Ovary (tissue), 7 donors: ENCODE measurements at regions not wholly inside any gene's neighbourhood (a gene's known extent, or its start where the extent isn't known, plus 50 kb on each side); places are given as distances from the start of the nearest gene placed in this dataset.

ENCODE experiments used
- DNase-seq, 5 donors: peaks; one replicate each; pipeline ENCODE4 v3.0.0-alpha.2; 2019 to 2020
- H3K27ac ChIP-seq, 2 donors: fragments of 200-600 bp; one replicate each; pipeline versions ENCODE4 v1.5.1 to v1.8.0; 2019 to 2022
- H3K27me3 ChIP-seq: fragments of 200-600 bp; one replicate; pipeline ENCODE4 v1.8.0; 2022
- H3K36me3 ChIP-seq: fragments of 200-600 bp; sonication (generic); one replicate; pipeline ENCODE4 v1.5.1; 2019
- H3K4me1 ChIP-seq: one replicate; pipeline ENCODE4 v1.8.1; 2013; ENCODE audit warnings: mild to moderate bottlenecking, moderate library complexity; ENCODE audit not compliant: insufficient read depth
- H3K4me3 ChIP-seq: fragments of 200-600 bp; sonication (generic); one replicate; pipeline ENCODE4 v1.5.1; 2017
- H3K9me3 ChIP-seq, 2 donors: fragments of 200-600 bp in 1 of 2; sonication (generic) in 1 of 2; one replicate each; pipeline versions ENCODE4 v1.5.1 to v1.8.1; 2013 to 2019; ENCODE audit warnings: mild to moderate bottlenecking in 1 of 2, moderate library complexity in 1 of 2
- CTCF ChIP-seq, 3 donors: fragments of 450-650 bp in 2 of 3; fragments of 200-600 bp in 1 of 3; IDR thresholded peaks; one replicate each; pipeline versions ENCODE4 v1.5.1 to v1.8.0; 2016 to 2022; ENCODE audit warnings: antibody characterized with exemption in 3 of 3, mild to moderate bottlenecking in 1 of 3
- EP300 ChIP-seq: sonication (generic); formaldehyde crosslinking; IDR thresholded peaks from one replicate; pipeline ENCODE4 v1.6.1; 2017; ENCODE audit warnings: antibody characterized with exemption
- POLR2A ChIP-seq: fragments of 450-650 bp; IDR thresholded peaks from one replicate; pipeline ENCODE4 v1.6.1; 2017; ENCODE audit warnings: antibody characterized with exemption, mild to moderate bottlenecking, moderate library complexity
- WGBS, 3 donors: extraction: QIAGEN DNeasy Blood & Tissue Kit in 1 of 3; methylation state at CpG; one replicate each; pipeline versions ENCODE4 v1.1.5 to v1.1.7; 2013 to 2017; 5-methylcytosine and 5-hydroxymethylcytosine counted together
- intact Hi-C, 4 donors: fragments of 100-400 bp; cut with DNase I; formaldehyde crosslinking; loops; one replicate each; pipeline versions ENCODE4 v1.11.0 to v1.15.1; 2022 to 2023
- donor health status: DM: no; HTN: no; CAD: no; lungs with moderate emphysema.
- donor health status: DM: no; HTN: no; CAD: no.
- donor health status: Bipolar disorder and iron deficiency.
- donor health status: DM: no; HTN: no; CAD: no.
- donor health status: DM: yes; HTN: yes; CAD: no.

GRCh38 chr3:88408935-88409334 lies 259.2 kb downstream of the C3orf38 start:
- TF ChIP-seq CTCF (IDR thresholded peaks at IDR 0.05) (no peak), EP300 (no peak), POLR2A (no peak)
- Histone ChIP-seq H3K4me1 (no peaks in the 10 kb centered on the region), H3K4me3 (no peak overlapping the region), H3K9me3 (no peaks in the 10 kb centered on the region), H3K36me3 (no peaks in the 10 kb centered on the region), H3K27me3 (no peaks in the 10 kb centered on the region), H3K27ac (no peak overlapping the region)
- no peak for DNase-seq
- WGBS, 3 donors = 73 to 82% (median 74%) methylated on average over 5 of the region's 5 CpGs
- intact Hi-C loops = no loop called here

GRCh38 chr3:88410259-88410658 lies 260.5 kb downstream of the C3orf38 start:
- Histone ChIP-seq H3K9me3 (no peaks in the 10 kb centered on the region), H3K4me3 (no peak overlapping the region), H3K27ac (no peak overlapping the region), H3K27me3 (no peaks in the 10 kb centered on the region), H3K36me3 (no peaks in the 10 kb centered on the region), H3K4me1 (no peaks in the 10 kb centered on the region)
- WGBS, 3 donors = 83 to 86% (median 85%) methylated on average over 3 of the region's 3 CpGs
- DNase-seq = no peak
- intact Hi-C loops = no loop called here
- TF ChIP-seq CTCF (IDR thresholded peaks at IDR 0.05) = no peak
- TF ChIP-seq POLR2A = no peak
- no peak for TF ChIP-seq EP300

GRCh38 chr3:88412346-88412745 lies 262.6 kb downstream of the C3orf38 start:
- intact Hi-C loops = no loop called here
- DNase-seq = no peak
- H3K9me3 ChIP-seq = no peaks in the 10 kb centered on the region
- WGBS, 3 donors = 77 to 88% (median 83%) methylated on average over 1 of the region's 1 CpG
- no peaks in the 10 kb centered on the region for H3K4me1 ChIP-seq
- no peaks in the 10 kb centered on the region for H3K36me3 ChIP-seq
- TF ChIP-seq POLR2A (no peak), EP300 (no peak), CTCF (IDR thresholded peaks at IDR 0.05) (no peak)
- no peak overlapping the region for H3K27ac ChIP-seq
- no peaks in the 10 kb centered on the region for H3K27me3 ChIP-seq
- H3K4me3 ChIP-seq = no peak overlapping the region

- no peaks in the 10 kb centered on the region for H3K36me3 ChIP-seq
- H3K9me3 ChIP-seq = no peaks in the 10 kb centered on the region
- TF ChIP-seq POLR2A (no peak), EP300 (no peak), CTCF (IDR thresholded peaks at IDR 0.05) (no peak)
- no peaks in the 10 kb centered on the region for H3K27me3 ChIP-seq
- no peak for DNase-seq
- WGBS, 3 donors = 76 to 82% (median 78%) methylated on average over 2 of the region's 2 CpGs
- intact Hi-C loops = no loop called here
- H3K27ac ChIP-seq = no peak overlapping the region
- no peaks in the 10 kb centered on the region for H3K4me1 ChIP-seq
- no peak overlapping the region for H3K4me3 ChIP-seq
Measured at GRCh38 chr3:88416436-88416835, 266.7 kb downstream of the C3orf38 start.

GRCh38 chr3:88418219-88418618 lies 268.5 kb downstream of the C3orf38 start:
- WGBS, 3 donors = 87 to 90% (median 88%) methylated on average over 6 of the region's 6 CpGs
- TF ChIP-seq POLR2A (no peak), EP300 (no peak), CTCF (IDR thresholded peaks at IDR 0.05) (no peak)
- no peak for DNase-seq
- intact Hi-C loops = no loop called here
- H3K27ac ChIP-seq = no peak overlapping the region
- no peaks in the 10 kb centered on the region for H3K36me3 ChIP-seq
- H3K9me3 ChIP-seq = no peaks in the 10 kb centered on the region
- no peaks in the 10 kb centered on the region for H3K4me1 ChIP-seq
- H3K4me3 ChIP-seq = no peak overlapping the region
- no peaks in the 10 kb centered on the region for H3K27me3 ChIP-seq
